OCI-LY7 (cell line): ENCODE measurements at regions not wholly inside any gene's neighbourhood (a gene's known extent, or its start where the extent isn't known, plus 50 kb on each side); places are given as distances from the start of the nearest gene placed in this dataset.

Source experiments
- CTCF ChIP-seq: fragments of 200-600 bp; sonication (generic); conservative IDR thresholded peaks from 2 replicates; pipeline ENCODE4 v1.5.1; 2014; ENCODE audit warnings: mild to moderate bottlenecking, antibody characterized with exemption, low read length, moderate library complexity, mixed read lengths
- EZH2phosphoT487 ChIP-seq: fragments of 200-600 bp; sonication (generic); IDR thresholded peaks from 2 replicates; pipeline ENCODE4 v1.6.1; 2018; ENCODE audit warnings: low read depth, borderline replicate concordance, mild to moderate bottlenecking, mixed run types, antibody characterized with exemption, low read length, moderate library complexity, mixed read lengths

GRCh38 chr20:37579106-37579505 is 51.4 kb upstream of the BLCAP start:
- TF ChIP-seq CTCF: no peak
- no peak for TF ChIP-seq EZH2phosphoT487
